ENCODE measurements at regions not wholly inside any gene's neighbourhood (a gene's known extent, or its start where the extent isn't known, plus 50 kb on each side); places are given as distances from the start of the nearest gene placed in this dataset.

DNA sequence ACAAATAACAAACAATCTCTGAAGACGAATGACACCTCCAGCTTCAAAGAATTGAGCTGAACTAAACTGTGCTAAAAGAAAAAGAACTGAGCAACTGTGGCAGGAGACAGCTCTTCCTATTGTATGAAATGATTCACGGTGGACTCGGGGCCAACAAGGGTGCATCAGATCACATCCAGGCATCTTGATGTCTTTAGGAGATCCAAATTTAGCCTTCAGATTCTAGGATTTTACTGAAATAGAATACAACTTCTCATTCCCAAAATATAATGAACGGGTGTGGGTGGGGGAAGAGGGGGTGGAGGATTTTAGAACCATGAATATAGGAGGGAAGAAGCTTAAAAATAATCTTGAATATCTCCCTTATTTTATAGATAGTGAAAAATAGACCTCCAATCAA, 631.8 kb downstream of the ELAVL2 start:
- DNase-seq, result no peak

DNA sequence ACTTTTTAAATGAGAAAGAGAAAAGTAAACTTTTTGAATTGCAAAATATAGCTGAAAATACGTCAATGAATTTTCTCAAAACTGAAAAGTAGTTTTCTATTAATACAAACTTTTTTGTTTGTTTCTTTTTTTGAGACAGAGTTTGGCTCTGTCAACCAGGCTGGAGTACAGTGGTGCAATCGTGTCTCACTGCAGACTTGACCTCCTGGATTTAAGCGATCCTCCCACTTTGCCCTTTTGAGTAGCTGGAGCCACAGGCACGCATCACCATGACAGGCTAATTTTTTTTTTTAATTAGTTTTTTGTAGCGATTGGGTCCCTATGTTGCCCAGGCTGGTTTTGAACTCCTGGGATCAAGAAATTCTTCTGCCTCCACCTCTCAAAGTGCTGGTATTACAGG, 610.4 kb downstream of the ELAVL2 start:
- DNase-seq, result no peak

DNA sequence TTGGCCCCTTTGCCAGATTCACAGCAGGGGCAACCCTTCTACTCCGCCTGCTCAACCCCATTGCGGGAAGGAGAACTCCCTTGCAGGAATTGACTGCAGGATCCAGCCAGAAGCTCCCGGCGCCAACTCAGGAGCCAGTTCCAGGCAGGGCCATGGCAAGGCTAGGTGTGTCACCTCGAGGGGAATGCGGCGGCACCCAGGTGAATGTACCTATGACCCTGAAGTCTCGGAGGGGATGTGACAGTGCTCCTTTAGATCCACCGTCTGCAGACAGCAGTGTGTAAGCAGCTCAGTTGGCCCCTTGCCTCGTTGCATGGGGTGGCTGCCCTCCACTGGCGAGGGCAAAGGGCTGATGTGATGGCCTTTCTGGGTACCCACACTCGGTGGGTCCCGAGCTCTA, 606.6 kb downstream of the ELAVL2 start:
- DNase-seq, result no peak

DNA sequence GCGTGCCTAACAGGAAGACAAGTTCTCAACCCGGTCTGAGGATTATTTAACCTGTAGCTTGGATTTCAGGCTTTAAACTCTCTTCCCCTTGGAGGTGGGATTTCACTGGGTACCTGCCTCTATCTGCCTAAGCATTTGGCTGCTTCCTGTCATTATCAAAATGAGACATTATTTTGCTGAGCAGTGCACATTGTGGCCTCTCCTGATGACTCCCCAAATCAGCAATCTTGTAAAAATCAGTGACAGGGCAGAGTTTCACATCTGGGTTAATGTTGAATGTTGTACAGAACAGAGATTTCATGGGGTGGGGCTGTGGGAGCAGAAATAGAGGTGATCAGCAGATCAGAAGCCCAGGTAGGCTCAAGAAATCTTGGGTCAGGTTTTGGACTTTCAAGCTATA, 605.9 kb downstream of the ELAVL2 start:
- DNase-seq, result no peak

DNA sequence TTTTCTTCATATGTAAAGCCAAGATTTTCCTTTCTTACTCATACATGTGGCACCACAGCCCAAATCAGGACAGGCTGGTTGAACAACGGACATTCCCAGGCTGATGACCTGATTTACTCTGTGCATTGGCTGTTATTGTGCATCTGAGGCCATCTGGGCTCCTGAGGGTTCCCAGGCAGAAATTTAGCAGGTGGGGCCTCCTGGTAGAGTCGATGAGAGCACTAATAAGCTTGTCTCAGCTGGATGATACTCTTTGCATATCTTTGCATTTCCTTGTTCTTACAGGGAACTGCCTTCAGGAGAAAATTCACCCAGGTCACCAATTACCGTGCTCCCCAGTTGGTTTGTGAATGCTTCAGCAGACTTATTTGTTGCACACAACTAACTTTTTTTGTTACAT, 605.1 kb downstream of the ELAVL2 start:
- no peak for DNase-seq

DNA sequence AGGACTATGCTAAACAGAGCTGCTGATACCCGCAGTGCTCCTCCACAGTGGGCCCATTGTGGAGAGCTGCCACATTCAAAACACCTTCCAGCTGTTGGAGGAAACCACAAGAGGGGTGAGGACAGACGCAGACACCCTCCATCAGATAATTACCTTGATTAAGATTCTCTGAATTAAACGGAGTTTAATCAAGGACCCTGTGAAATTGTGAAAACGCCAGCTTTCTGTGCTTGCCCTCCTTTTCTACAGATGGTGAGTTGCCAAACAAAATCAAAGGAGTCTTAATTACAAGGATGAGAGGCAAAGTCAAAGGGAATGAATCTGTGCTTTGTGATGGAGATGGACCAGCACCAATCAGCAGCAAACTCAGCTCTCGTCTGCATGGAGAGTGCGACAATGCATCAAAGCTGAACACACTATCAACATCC, 596.1 kb downstream of the ELAVL2 start:
- DNase-seq, result no peak

DNA sequence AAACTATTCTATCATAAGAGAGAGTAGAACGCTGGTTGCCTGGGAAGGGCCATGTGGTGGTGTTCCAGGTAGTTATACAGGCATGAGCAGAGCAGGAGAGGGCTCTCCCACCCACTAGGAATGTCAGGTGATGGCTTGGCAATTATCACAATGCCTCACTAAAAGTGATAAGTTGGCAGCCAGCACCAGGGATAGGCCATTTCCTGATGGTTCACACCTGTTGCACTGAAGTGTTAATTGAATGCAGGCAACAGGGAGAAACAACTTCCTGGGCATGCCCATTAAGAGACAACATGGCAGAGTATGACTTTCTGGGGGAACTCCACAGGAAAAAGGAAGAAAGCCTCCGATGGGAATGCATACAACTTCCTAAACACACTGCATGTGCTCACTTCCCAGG, 593.2 kb downstream of the ELAVL2 start:
- DNase-seq, result no peak

DNA sequence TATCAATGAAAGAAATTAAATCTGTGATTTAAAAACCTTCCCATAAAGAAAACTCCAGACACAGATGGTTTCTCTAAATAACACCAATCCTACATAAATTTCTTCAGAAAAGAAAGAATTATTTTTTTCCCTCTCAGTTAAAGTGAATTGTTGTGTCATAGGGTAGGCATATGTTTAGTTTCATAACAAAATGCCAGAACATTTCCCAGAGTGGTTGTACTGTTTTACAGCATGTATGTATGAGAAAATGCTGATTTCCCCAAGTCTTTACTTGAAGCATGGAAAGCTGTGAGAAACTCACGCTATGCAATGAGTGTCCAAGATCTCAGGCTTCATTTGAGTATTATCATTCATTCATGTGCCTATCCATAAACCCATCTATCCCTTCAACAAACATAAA, 582.5 kb downstream of the ELAVL2 start:
- no peak for DNase-seq

DNA sequence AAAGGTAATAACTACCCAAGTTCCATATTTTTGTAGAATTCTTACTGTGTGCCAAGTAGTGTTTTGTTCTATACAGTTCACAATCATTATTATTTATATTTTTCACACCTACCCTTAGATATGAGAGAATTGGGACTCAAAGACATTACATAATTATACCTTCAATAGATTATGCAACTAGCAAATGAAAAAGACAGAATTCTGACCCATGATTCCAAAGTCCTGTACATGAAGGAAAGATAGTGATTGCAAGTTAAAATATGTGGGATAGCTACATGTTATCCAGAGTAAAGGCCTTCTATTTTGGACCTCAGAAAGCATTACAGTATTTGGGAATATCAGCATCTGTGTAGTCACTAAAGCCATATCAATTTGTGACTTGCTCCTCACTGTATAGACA, 581.0 kb downstream of the ELAVL2 start:
- no peak for DNase-seq

DNA sequence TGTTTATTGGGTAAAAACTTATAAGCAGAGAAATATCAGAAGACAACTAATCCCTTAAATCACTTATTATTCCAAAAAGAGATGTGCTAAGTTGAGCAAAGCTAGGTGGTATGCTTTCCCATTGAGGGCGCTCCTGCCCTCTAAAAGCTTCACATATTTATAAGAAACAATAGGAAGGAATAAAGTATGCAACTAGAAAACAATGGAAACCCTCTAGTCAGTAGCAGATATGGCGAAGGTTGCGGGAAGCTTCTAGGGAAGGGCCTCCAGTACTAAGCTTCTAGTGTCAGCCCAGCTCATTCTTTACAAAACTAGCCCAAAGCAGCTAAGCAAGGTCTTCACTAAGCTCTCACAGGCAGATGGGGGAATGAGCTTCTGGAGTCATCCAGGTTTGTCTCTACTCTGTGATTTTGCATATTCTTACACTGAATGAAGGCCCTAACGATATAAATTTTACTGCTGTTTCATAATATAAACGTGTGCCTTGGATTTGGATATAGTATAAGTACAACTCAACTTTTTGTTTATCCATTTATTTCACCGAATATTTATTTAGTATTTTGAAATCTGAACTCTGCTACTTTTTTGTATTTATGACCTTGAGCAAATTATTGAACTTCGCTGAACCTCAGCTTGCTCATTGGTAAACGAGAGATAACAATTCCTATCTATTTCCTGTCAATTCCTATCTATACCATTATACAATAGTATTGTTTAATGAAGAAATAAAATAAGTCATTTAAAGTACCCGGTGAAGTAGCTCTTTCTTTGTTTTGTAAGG, 571.4 kb downstream of the ELAVL2 start:
- no peak for DNase-seq

DNA sequence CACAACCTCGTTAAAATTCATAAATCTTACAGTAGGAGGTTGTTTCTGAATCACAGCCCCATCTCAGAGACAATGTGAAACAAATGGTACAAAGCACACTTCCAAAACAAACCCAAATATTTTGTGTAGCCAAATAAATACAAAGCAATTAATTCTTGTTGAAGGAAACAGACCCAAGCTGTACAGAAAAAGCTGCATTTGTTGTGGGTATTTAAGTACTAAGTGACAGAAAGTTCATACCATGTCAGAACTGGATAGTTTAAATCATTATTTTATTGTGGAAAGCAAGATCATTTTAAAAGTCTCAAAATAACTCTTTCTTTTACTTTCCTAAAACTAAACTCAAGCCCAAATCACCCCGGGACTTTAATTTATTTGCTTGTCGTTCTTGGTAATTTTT, 570.7 kb downstream of the ELAVL2 start:
- no peak for DNase-seq

DNA sequence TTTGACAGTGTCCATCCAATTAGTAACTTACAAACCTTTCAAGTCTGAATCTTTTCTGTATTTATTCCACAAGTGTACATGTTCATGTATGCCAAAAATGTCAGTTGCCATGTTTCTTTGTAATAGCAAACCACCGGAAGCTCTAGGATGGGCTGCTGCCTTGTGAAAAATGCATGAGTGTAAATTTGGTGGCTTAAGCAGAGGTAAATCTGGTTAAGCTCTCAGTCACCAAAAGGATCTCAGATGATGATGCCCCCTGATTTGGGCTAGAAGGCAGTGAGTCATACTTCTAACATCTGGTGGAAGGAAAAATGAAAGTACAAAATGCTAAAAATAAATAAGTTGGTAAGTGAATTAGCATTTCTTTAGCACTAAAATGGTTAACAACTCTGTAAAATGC, 567.5 kb downstream of the ELAVL2 start:
- no peak for DNase-seq

DNA sequence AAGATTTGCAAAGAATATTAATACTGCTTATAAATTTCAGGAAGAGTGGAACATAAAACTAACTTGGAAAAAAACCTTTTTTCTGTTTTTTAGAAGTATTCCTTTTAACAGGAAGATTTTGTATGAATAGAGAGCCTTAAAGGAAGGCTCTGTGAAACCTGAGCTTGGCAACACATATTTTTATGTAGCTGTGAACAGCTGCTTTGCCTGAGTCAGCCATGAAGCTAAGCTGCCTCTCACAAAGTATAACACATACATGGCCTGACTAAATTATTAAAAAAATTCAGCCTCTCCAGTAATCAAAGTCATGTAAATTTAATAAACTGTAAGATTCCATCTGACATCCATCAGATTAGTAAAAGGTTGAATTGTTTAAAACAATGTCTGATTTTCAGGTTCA, 547.5 kb downstream of the ELAVL2 start:
- DNase-seq, result no peak

DNA sequence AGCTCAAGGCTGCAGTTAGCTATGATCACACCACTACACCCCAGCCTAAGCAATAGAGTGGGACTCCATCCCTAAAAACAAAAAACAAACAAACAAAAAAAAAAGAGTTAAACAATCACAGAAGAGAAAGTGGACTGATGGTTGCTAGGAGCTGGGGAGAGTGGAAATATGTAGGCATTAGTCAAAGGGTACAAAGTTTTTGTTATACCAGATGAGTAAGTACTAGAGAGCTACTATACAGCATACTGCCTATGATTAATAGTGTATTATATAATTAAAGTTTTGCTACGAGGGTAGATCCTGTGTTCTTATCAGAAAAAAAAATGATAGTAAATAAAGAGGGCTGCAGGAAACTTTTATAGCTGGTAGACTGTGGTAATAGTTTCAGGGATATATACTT, 538.6 kb downstream of the ELAVL2 start:
- DNase-seq, result no peak

DNA sequence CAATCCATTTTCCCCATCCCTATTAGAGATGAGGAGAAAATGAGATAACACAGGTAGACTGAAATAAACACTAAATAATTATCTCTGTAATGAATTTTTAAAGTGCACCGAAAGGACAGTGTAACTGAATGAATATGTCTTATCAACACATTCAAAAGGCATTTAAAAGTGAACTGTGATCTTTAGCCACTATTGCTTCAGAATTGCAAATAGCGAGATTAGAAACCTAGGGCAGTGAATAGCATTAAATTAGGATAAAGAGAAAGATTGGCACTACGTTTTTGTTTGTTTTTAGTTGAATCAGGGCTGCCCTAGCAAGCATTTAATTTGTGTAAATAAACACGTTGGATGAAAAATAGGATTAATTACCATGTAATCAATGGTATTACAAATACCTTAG, 537.5 kb downstream of the ELAVL2 start:
- DNase-seq, result no peak

DNA sequence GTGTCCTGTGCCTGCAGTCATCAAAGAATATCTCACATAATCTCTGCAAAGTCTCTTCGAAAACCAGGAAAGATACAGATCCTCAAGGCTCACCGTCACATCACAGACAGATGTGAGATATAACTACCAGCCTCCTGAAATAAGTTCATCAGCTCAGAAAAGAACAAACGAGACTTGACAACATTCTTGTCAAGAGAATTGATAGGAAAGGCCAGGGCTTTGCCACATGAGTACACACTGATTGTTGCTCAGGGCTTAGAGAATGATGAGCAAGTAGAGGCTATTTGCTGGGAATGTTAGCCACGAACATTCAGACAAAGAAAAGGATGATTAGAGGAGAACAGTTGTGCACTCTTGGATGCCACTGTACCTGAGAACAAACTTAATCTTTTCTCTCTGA, 535.1 kb downstream of the ELAVL2 start:
- DNase-seq, result no peak

DNA sequence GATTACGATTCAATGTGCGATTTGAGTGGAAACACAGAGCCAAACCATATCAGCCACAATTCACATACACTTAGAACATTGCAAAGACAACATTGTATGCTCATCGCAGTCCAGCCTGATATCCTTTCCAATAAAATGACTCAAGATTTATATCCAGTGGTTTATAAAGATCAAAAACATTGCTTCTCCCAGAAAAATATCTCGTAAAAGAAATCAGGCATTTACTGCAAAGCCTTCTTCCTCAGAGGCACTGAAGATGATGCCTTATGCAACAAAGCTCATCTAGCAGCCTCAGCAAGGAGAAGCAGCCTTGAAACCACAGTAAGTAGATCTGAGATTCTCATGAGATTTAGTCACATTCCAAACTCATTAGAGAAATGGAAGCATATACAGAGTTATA, 523.8 kb downstream of the ELAVL2 start:
- DNase-seq, result no peak

DNA sequence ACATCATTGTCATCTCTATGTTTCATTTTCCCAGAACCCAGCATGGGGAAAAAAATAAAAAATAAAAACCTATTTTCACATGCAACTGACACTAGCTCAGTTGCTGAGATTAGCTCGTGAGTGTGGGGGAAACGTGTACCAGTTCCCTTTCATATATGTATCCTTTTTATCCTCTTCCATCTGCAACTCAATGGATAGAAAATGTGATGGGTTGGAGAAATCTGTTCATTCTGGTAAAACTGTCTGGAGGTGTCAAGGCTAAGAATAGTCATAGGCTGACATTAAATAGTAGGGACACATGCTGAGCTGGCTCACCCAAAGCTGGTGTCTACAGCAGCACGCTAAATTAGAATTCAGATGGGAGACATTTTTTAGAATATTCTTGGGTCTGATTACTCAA, 519.3 kb downstream of the ELAVL2 start:
- DNase-seq, result no peak

DNA sequence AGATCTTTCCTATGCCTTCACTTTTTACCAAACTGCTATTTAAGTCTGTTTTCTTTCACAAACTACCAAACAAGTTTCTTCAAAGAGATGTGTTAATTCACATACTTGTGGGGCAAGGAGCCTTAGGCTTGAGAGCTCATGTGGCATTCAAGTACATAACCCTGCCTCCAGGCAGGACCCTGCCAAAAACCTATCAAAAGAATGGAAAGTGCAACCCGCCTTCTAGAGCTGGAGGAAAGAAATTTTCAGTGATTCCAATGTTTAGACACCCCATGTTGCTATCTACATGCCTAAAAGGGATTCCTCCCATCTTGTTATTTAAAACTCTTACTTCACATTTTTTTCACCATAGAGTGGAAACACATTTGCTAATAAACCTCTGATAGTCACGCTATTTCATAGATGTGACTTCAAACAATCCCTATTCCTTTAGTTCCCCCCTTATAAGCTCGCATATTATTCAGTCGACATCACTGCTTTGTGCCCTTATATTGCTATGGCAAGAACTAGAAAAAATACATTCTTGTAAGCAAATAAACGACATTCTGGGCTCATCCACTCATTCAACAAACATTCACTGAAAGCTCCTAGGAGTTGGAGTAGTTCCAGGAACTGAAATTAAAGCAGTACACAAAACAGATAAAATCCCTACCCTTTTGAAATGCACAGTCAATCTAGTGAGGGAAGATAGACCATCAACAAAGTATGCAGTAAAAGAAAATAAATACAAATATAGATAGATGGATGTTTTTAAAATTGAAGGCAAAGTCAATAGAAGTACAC, 518.1 kb downstream of the ELAVL2 start:
- no peak for DNase-seq

DNA sequence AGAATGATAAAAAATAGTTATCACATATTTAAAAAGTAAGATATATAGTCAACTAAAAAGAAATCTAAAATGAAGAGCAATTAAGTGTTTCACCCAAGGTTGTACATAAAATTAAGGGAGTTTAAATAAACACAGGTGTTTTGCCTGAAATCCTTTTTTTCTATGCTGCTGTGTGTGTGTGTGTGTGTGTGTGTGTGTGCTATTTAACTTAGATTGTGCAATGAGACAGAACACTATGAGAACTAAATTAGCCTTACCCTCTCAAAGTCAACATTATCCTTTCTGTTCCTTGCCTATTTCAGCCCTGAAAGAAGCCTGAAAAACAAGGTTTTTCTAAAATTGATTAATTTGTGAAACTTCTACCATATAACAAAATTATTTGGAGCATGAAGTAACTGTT, 516.2 kb downstream of the ELAVL2 start:
- DNase-seq, result no peak

DNA sequence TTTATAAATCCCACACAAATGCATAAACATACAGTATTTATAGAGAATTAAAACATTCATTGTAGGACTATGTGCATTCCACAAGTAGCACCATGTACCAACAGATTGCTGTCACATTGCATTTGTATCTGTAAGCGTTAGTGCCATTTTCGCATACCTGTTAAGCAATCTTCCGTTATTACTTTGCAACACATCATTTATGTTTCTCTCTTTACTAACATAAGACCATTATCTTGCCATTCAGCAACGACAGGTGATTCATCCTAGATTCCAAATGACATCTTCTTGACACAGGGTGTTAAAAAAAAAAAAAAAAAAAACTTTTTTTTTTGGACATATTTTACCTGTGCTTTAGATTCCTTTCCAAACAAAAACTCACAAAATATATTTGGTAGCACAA, 511.8 kb downstream of the ELAVL2 start:
- DNase-seq, result no peak

DNA sequence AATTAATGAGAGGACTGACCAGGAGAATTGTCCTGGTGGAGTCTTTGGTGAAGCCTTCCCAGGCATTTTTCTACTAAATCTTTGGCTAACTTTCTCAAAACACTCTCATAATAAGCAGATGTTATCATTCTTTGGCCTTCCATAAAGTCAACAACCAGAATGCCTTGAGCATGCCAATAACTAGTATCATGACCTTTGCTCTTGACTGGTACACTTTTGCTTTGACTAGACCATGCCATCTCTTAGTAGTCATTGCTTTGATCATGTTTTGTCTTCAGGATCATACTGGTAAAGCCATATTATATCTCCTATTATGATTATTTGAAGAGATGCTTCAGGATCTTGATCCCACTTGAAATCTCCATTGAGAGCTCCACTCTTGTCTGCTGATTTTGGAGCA, 506.9 kb downstream of the ELAVL2 start:
- no peak for DNase-seq

DNA sequence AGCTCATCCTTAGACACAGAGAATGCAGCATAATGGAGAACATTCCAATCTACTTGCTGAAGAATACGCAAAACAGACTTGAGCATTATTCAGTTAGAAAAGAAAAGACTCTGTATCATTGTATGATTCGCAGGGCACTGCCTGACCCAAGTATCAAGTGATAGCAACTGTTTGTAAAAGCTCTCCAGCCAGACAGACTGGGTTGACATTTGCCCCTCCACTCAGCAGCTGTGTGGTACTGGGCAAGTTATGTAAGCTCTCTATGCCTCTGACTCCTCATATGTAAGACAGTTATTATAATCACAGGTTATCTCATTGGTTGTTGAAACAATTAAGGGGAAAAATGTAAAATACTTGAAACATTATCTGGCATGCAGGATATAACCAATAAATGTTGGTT, 505.0 kb downstream of the ELAVL2 start:
- DNase-seq, result no peak

DNA sequence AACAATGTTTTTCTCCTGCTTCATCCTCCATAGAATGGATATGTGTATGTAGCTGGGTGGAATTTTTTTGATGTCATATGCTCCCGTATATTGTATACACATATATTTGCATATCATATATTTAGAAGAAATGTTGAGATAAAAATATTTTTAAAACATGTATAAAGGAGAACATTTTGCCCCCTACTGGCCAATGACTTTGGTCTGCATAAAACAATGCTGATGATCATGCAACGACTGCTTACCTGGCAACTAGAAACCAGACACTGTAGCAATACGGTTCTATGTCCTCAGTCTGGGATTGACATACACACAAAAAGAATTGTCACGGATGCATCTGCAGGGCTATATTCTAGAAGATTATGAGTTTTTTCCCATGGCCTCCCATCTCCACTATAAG, 503.6 kb downstream of the ELAVL2 start:
- no peak for DNase-seq

DNA sequence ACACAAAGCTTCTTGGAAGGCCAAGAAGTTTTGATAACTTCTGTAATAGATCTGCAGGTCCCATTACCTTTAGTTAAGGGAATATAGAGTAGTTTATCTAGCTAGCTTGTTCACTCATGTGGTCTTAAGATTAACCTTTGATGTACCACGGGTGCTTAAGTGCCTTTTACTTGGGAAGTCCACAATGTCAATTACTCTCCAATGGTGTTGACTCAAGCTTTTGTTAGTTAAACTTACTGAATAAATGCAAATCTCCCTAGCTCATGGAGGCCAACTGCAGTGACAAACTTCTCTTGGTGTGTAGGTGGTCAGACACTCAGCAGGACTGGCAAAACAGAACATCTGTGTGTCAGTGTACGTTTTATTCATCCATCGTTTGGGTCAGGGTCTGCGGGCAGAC, 501.5 kb downstream of the ELAVL2 start:
- DNase-seq, result no peak
